WTC11 (cell line): ENCODE measurements at regions not wholly inside any gene's neighbourhood (a gene's known extent, or its start where the extent isn't known, plus 50 kb on each side); places are given as distances from the start of the nearest gene placed in this dataset.
A peak's percentile ranks its signal among the peaks of the same experiment; 100 is the strongest.

ENCODE experiments used
- ATAC-seq: fragments of 200-7000 bp; cut with Tn5 transposase; 2 replicates; pipeline ENCODE4 v1.10.0; 2021; ENCODE audit warnings: mild to moderate bottlenecking, moderate library complexity
- CTCF ChIA-PET: fragments of 300-600 bp; sonication (Branson Sonifier 250); formaldehyde crosslinking; loops from one replicate; lab custom pipeline; 2021; ENCODE audit warnings: antibody characterized with exemption; lab: Charles Lee
- POLR2A ChIA-PET: fragments of 350-600 bp; sonication (Branson Sonifier 250); formaldehyde crosslinking; loops from one replicate; lab custom pipeline; 2021; ENCODE audit warnings: antibody characterized with exemption; lab: Charles Lee
- DNase-seq: peaks from one replicate; pipeline ENCODE4 v3.0.0; 2021; ENCODE audit warnings: low spot score
- H3K27ac Mint-ChIP-seq: 2 replicates; pipeline ENCODE4 v1.8.0; 2021; ENCODE audit warnings: mixed read lengths
- H3K27me3 Mint-ChIP-seq: 2 replicates; pipeline ENCODE4 v1.8.0; 2021; ENCODE audit warnings: low read depth, mild to moderate bottlenecking, moderate library complexity, mixed read lengths
- H3K36me3 Mint-ChIP-seq: 2 replicates; pipeline ENCODE4 v1.8.0; 2021; ENCODE audit warnings: mixed read lengths
- H3K4me1 Mint-ChIP-seq: 2 replicates; pipeline ENCODE4 v1.8.0; 2022; ENCODE audit warnings: mixed read lengths
- H3K4me3 Mint-ChIP-seq: 2 replicates; pipeline ENCODE4 v1.8.0; 2021; ENCODE audit warnings: mild to moderate bottlenecking, moderate library complexity, mixed read lengths
- H3K9me3 Mint-ChIP-seq: 2 replicates; pipeline ENCODE4 v1.8.0; 2021; ENCODE audit warnings: mixed read lengths
- AFF4 ChIP-seq: sonication (generic); formaldehyde crosslinking; IDR thresholded peaks from 2 replicates; pipeline ENCODE4 v1.8.1; 2023; ENCODE audit warnings: mild to moderate bottlenecking, missing genetic modification reagents, borderline replicate concordance
- ETV6 ChIP-seq: sonication (generic); formaldehyde crosslinking; IDR thresholded peaks from 2 replicates; pipeline ENCODE4 v1.8.1; 2022; ENCODE audit warnings: mild to moderate bottlenecking, missing genetic modification reagents
- FOXP1 ChIP-seq: sonication (generic); formaldehyde crosslinking; IDR thresholded peaks from 2 replicates; pipeline ENCODE4 v1.8.0; 2022; ENCODE audit warnings: missing genetic modification reagents, mild to moderate bottlenecking, moderate library complexity, borderline replicate concordance
- GABPB1 ChIP-seq: sonication (generic); formaldehyde crosslinking; IDR thresholded peaks from 2 replicates; pipeline ENCODE4 v1.8.1; 2023; ENCODE audit warnings: mild to moderate bottlenecking, missing genetic modification reagents
- JAZF1 ChIP-seq: fragments of 250-450 bp; sonication (Bioruptor Pico); IDR thresholded peaks from 2 replicates; pipeline ENCODE4 v1.9.0; 2021; ENCODE audit warnings: moderate library complexity, mild to moderate bottlenecking, inconsistent platforms
- KAT7 ChIP-seq: sonication (generic); formaldehyde crosslinking; IDR thresholded peaks from 2 replicates; pipeline ENCODE4 v1.8.1; 2023; ENCODE audit warnings: missing genetic modification reagents, mild to moderate bottlenecking, borderline replicate concordance
- MAX ChIP-seq: sonication (generic); formaldehyde crosslinking; IDR thresholded peaks from 2 replicates; pipeline ENCODE4 v1.8.0; 2022; ENCODE audit warnings: mild to moderate bottlenecking, missing genetic modification reagents
- NFE2L1 ChIP-seq: sonication (generic); formaldehyde crosslinking; IDR thresholded peaks from 2 replicates; pipeline ENCODE4 v1.8.1; 2023; ENCODE audit warnings: missing genetic modification reagents
- NFYB ChIP-seq: sonication (generic); formaldehyde crosslinking; conservative IDR thresholded peaks from 2 replicates; pipeline ENCODE4 v1.8.0; 2022; ENCODE audit warnings: low read depth, missing genetic modification reagents
- SMAD4 ChIP-seq: sonication (generic); formaldehyde crosslinking; IDR thresholded peaks from 2 replicates; pipeline ENCODE4 v1.8.0; 2022; ENCODE audit warnings: mild to moderate bottlenecking, missing genetic modification reagents
- ZBTB21 ChIP-seq: sonication (generic); formaldehyde crosslinking; IDR thresholded peaks from 2 replicates; pipeline ENCODE4 v1.8.1; 2023; ENCODE audit warnings: mild to moderate bottlenecking, missing genetic modification reagents, borderline replicate concordance
- ZNF219 ChIP-seq: sonication (generic); formaldehyde crosslinking; IDR thresholded peaks from 2 replicates; pipeline ENCODE4 v1.8.0; 2023; ENCODE audit warnings: missing genetic modification reagents, mild to moderate bottlenecking, borderline replicate concordance
- ZNF263 ChIP-seq: sonication (generic); formaldehyde crosslinking; IDR thresholded peaks from 2 replicates; pipeline ENCODE4 v1.8.1; 2022; ENCODE audit warnings: low read depth, mild to moderate bottlenecking, moderate library complexity, missing genetic modification reagents
- ZNF671 ChIP-seq: fragments of 250-450 bp; sonication (Bioruptor Pico); IDR thresholded peaks from 2 replicates; pipeline ENCODE4 v1.8.0; 2021; ENCODE audit warnings: mild to moderate bottlenecking
- TF ChIP-seq, protein P1 (sequence below): fragments of 250-450 bp; sonication (Bioruptor Pico); IDR thresholded peaks from 2 replicates; pipeline ENCODE4 v1.9.0; 2021; ENCODE audit warnings: moderate library complexity, mild to moderate bottlenecking, inconsistent platforms, borderline replicate concordance
- TF ChIP-seq, protein P2 (sequence below): sonication (generic); formaldehyde crosslinking; IDR thresholded peaks from 2 replicates; pipeline ENCODE4 v1.8.0; 2022; ENCODE audit warnings: missing genetic modification reagents
- TF ChIP-seq, protein P3 (sequence below): sonication (generic); formaldehyde crosslinking; IDR thresholded peaks from 2 replicates; pipeline ENCODE4 v1.8.1; 2023; ENCODE audit warnings: mild to moderate bottlenecking, moderate library complexity, missing genetic modification reagents
- TF ChIP-seq, protein P4 (sequence below): fragments of 250-450 bp; sonication (Bioruptor Pico); conservative IDR thresholded peaks from 2 replicates; pipeline ENCODE4 v1.9.0; 2021; ENCODE audit warnings: mild to moderate bottlenecking

DNA sequence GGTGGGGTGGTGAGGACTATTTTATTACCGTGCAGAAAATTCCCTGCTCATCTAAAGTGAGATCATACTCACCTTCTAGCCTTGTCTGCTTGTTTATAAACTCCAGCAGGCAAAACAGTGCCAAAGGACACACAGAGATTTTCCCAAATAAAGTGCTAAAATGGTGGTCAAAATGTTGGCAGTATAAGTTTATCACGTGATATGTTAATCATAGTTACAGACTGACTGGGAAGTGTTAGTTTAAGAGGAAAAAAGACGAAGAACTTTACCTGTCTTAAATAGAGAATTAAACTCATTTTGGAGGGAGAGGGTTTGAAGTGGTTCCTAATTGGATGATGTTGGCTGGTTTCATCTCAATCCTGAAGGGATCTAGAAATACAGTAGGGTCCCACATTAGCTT lies 691.7 kb upstream of the FANCL start:
- H3K36me3 Mint-ChIP-seq, result no peaks in the 10 kb centered on the region
- CTCF ChIA-PET, result no interaction called here
- no peak overlapping the region for H3K27ac Mint-ChIP-seq
- peaks cover 45% of the 10 kb centered on the region for H3K4me1 Mint-ChIP-seq
- H3K9me3 Mint-ChIP-seq, result no peaks in the 10 kb centered on the region
- POLR2A ChIA-PET, result no interaction called here
- no peak overlapping the region for H3K4me3 Mint-ChIP-seq
- TF ChIP-seq, protein P1, sequence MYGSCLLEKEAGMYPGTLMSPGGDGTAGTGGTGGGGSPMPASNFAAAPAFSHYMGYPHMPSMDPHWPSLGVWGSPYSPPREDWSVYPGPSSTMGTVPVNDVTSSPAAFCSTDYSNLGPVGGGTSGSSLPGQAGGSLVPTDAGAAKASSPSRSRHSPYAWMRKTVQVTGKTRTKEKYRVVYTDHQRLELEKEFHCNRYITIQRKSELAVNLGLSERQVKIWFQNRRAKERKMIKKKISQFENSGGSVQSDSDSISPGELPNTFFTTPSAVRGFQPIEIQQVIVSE (CRISPR knock-in tag), result no peak
- TF ChIP-seq ZNF219, result no peak
- TF ChIP-seq ZBTB21 (CRISPR knock-in tag), result no peak
- no peak for TF ChIP-seq GABPB1 (CRISPR knock-in tag)
- no peak for TF ChIP-seq NFYB (CRISPR knock-in tag)
- TF ChIP-seq, protein P2, sequence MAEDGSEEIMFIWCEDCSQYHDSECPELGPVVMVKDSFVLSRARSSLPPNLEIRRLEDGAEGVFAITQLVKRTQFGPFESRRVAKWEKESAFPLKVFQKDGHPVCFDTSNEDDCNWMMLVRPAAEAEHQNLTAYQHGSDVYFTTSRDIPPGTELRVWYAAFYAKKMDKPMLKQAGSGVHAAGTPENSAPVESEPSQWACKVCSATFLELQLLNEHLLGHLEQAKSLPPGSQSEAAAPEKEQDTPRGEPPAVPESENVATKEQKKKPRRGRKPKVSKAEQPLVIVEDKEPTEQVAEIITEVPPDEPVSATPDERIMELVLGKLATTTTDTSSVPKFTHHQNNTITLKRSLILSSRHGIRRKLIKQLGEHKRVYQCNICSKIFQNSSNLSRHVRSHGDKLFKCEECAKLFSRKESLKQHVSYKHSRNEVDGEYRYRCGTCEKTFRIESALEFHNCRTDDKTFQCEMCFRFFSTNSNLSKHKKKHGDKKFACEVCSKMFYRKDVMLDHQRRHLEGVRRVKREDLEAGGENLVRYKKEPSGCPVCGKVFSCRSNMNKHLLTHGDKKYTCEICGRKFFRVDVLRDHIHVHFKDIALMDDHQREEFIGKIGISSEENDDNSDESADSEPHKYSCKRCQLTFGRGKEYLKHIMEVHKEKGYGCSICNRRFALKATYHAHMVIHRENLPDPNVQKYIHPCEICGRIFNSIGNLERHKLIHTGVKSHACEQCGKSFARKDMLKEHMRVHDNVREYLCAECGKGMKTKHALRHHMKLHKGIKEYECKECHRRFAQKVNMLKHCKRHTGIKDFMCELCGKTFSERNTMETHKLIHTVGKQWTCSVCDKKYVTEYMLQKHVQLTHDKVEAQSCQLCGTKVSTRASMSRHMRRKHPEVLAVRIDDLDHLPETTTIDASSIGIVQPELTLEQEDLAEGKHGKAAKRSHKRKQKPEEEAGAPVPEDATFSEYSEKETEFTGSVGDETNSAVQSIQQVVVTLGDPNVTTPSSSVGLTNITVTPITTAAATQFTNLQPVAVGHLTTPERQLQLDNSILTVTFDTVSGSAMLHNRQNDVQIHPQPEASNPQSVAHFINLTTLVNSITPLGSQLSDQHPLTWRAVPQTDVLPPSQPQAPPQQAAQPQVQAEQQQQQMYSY (CRISPR knock-in tag), result no peak
- TF ChIP-seq JAZF1 (CRISPR knock-in tag), result no peak
- no peak for TF ChIP-seq NFE2L1 (CRISPR knock-in tag)
- no peak for TF ChIP-seq KAT7 (CRISPR knock-in tag)
- no peak for TF ChIP-seq MAX
- TF ChIP-seq, protein P3, sequence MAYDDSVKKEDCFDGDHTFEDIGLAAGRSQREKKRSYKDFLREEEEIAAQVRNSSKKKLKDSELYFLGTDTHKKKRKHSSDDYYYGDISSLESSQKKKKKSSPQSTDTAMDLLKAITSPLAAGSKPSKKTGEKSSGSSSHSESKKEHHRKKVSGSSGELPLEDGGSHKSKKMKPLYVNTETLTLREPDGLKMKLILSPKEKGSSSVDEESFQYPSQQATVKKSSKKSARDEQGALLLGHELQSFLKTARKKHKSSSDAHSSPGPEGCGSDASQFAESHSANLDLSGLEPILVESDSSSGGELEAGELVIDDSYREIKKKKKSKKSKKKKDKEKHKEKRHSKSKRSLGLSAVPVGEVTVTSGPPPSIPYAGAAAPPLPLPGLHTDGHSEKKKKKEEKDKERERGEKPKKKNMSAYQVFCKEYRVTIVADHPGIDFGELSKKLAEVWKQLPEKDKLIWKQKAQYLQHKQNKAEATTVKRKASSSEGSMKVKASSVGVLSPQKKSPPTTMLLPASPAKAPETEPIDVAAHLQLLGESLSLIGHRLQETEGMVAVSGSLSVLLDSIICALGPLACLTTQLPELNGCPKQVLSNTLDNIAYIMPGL, result no peak
- ATAC-seq (no peak), DNase-seq (no peak)
- no peaks in the 10 kb centered on the region for H3K27me3 Mint-ChIP-seq

- Mint-ChIP-seq H3K9me3 (no peaks in the 10 kb centered on the region), H3K27ac (no peak overlapping the region), H3K4me3 (no peak overlapping the region), H3K4me1 (peaks cover 44% of the 10 kb centered on the region), H3K36me3 (no peaks in the 10 kb centered on the region), H3K27me3 (no peaks in the 10 kb centered on the region)
- ChIA-PET POLR2A (no interaction called here), CTCF (no interaction called here)
- TF ChIP-seq NFE2L1 (CRISPR knock-in tag), result no peak
- no peak for DNase-seq
- ATAC-seq, result no peak
Measured at GRCh38 chr2:58930537-58930936, 689.4 kb upstream of the FANCL start.

- Mint-ChIP-seq H3K27ac (peak overlapping the region; percentile 62; the same call in 1 of the 2 replicates), H3K4me1 (peaks cover 33% of the 10 kb centered on the region), H3K4me3 (no peak overlapping the region), H3K36me3 (no peaks in the 10 kb centered on the region), H3K27me3 (no peaks in the 10 kb centered on the region), H3K9me3 (0 out of 2 replicates have a peak, but pooled peaks cover 5% of the 10 kb centered on the region)
- ChIA-PET CTCF (no interaction called here), POLR2A (no interaction called here)
- TF ChIP-seq FOXP1, result no peak
- TF ChIP-seq, protein P4, sequence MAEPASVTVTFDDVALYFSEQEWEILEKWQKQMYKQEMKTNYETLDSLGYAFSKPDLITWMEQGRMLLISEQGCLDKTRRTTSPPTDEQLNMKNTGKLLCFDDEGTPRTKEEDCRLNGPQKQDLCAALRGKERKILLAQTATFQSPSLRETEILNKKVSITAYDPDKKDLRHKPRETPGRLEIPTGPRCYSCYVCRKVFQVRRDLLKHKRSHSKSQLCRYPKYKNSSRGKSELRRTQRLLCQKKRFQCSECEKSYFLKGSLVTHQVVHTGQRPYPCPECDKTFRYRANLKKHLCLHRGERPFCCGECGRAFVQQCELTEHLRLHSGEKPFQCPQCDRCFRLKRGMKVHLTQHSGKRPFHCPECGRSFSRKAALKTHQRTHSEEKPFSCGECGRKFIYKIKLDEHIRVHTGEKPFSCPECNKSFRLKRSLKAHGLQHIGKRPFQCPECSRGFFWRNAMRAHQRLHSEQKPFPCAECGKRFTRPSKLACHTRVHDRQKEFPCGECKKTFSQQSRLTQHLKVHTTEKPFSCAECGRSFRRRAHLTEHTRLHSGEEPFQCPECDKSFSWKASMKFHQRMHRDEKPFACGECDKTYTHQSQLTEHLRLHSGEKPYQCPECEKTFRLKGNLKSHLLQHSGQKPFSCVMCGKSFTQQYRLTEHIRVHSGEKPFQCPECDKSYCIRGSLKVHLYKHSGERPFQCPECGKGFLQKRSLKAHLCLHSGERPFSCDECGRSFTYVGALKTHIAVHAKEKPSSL, result no peak
- TF ChIP-seq, protein P1 (CRISPR knock-in tag), result no peak
- no peak for TF ChIP-seq AFF4 (CRISPR knock-in tag)
- no peak for TF ChIP-seq ZNF263 (CRISPR knock-in tag)
- TF ChIP-seq ETV6 (CRISPR knock-in tag), result no peak
- no peak for TF ChIP-seq ZNF671 (CRISPR knock-in tag)
- no peak for TF ChIP-seq SMAD4 (CRISPR knock-in tag)
- ATAC-seq, result no peak
- DNase-seq, result no peak
Measured at GRCh38 chr2:58928973-58929372, 687.8 kb upstream of the FANCL start.
